Retinal pigment epithelial cell (primary cell): ENCODE measurements at regions not wholly inside any gene's neighbourhood (a gene's known extent, or its start where the extent isn't known, plus 50 kb on each side); places are given as distances from the start of the nearest gene placed in this dataset.
"Not testable (repeated sequence)": the region's sequence is repeated elsewhere in the genome, so short reads cannot be mapped to it uniquely, and the experiment has no call there.

Source experiments
- DNase-seq: peaks from one replicate; pipeline ENCODE4 v3.0.0-alpha.2; 2010; ENCODE audit warnings: low read depth
- H3K4me3 ChIP-seq: 2 replicates; pipeline ENCODE4 v1.5.1; 2011; ENCODE audit warnings: mild to moderate bottlenecking, low read length, control low read depth, moderate library complexity
- CTCF ChIP-seq: conservative IDR thresholded peaks from 2 replicates; pipeline ENCODE4 v1.5.1; 2011; ENCODE audit warnings: low read depth, low read length, control low read depth, inconsistent platforms

GRCh38 chr5:13339093-13339492 is 605.4 kb downstream of the DNAH5 start:
- TF ChIP-seq CTCF, result no peak
- no peak overlapping the region for H3K4me3 ChIP-seq
- no peak for DNase-seq

- DNase-seq, H3K4me3 ChIP-seq: not testable (repeated sequence)
These were observed 609.5 kb downstream of the DNAH5 start for GRCh38 chr5:13335026-13335425.

- no peak for TF ChIP-seq CTCF
- no peak overlapping the region for H3K4me3 ChIP-seq
These were observed 612.9 kb downstream of the DNAH5 start for GRCh38 chr5:13331585-13331984.

GRCh38 chr5:13328316-13328715 is 616.2 kb downstream of the DNAH5 start:
- DNase-seq, result no peak
- TF ChIP-seq CTCF, result no peak
- no peak overlapping the region for H3K4me3 ChIP-seq

More at GRCh38 chr5:13331585-13331984, 612.9 kb downstream of the DNAH5 start:
- DNase-seq, result no peak

- no peak for TF ChIP-seq CTCF
- H3K4me3 ChIP-seq, result no peak overlapping the region
- no peak for DNase-seq
These were observed 618.7 kb downstream of the DNAH5 start for GRCh38 chr5:13325765-13326164.

GRCh38 chr5:13322769-13323168 is 621.7 kb downstream of the DNAH5 start:
- peak; percentile 49 for DNase-seq
- TF ChIP-seq CTCF, result no peak
- H3K4me3 ChIP-seq, result no peak overlapping the region

- TF ChIP-seq CTCF, result no peak
- H3K4me3 ChIP-seq, result no peak overlapping the region
- no peak for DNase-seq
These were observed 626.8 kb downstream of the DNAH5 start for GRCh38 chr5:13317654-13318053.

- DNase-seq, result peak; percentile 58
- H3K4me3 ChIP-seq, result no peak overlapping the region
- no peak for TF ChIP-seq CTCF
These were observed 628.3 kb downstream of the DNAH5 start for GRCh38 chr5:13316176-13316575.
